Upper lobe of left lung (tissue), 4 donors: ENCODE measurements at regions not wholly inside any gene's neighbourhood (a gene's known extent, or its start where the extent isn't known, plus 50 kb on each side); places are given as distances from the start of the nearest gene placed in this dataset.

Source experiments
- EP300 ChIP-seq, 4 donors: sonication (generic); formaldehyde crosslinking; IDR thresholded peaks; one replicate each; pipeline ENCODE4 v1.5.1; 2017; ENCODE audit warnings: antibody characterized with exemption in 4 of 4, control low read depth in 2 of 4
- POLR2A ChIP-seq, 4 donors: fragments of 450-650 bp; IDR thresholded peaks; one replicate each; pipeline ENCODE4 v1.5.1; 2016 to 2017; ENCODE audit warnings: antibody characterized with exemption in 4 of 4, mild to moderate bottlenecking in 2 of 4
- POLR2AphosphoS5 ChIP-seq, 2 donors: sonication (generic); formaldehyde crosslinking; IDR thresholded peaks; one replicate each; pipeline ENCODE4 v1.5.1; 2017; ENCODE audit warnings: antibody characterized with exemption in 2 of 2
- TF ChIP-seq, protein P1 (sequence below), 6 experiments: fragments of 450-650 bp in 4 of 6; fragments of 200-600 bp in 2 of 6; sonication (generic) in 2 of 6; IDR thresholded peaks; one replicate each; pipeline ENCODE4 v1.5.1; 2016 to 2019; ENCODE audit warnings: antibody characterized with exemption in 6 of 6

DNA sequence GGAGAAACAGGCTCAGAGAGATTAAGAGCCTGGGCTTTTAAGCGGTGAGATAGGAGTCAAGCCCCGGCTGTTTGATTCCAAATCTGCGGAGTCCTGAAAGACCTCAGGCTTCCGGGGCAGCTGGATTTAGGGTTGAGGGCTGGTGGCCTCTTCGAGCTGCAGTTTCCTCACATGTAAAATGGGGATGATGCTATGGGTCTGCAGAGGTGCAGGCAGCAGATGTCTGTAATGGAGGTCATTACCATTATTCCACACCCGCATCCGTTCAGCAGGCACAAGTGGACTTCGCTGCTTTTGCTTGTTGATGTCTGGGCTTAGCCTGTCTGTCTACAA, 175.6 kb upstream of the HS6ST1 start:
- TF ChIP-seq POLR2AphosphoS5 (IDR thresholded peaks at IDR 0.05): no peak
- TF ChIP-seq, protein P1, sequence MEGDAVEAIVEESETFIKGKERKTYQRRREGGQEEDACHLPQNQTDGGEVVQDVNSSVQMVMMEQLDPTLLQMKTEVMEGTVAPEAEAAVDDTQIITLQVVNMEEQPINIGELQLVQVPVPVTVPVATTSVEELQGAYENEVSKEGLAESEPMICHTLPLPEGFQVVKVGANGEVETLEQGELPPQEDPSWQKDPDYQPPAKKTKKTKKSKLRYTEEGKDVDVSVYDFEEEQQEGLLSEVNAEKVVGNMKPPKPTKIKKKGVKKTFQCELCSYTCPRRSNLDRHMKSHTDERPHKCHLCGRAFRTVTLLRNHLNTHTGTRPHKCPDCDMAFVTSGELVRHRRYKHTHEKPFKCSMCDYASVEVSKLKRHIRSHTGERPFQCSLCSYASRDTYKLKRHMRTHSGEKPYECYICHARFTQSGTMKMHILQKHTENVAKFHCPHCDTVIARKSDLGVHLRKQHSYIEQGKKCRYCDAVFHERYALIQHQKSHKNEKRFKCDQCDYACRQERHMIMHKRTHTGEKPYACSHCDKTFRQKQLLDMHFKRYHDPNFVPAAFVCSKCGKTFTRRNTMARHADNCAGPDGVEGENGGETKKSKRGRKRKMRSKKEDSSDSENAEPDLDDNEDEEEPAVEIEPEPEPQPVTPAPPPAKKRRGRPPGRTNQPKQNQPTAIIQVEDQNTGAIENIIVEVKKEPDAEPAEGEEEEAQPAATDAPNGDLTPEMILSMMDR (IDR thresholded peaks at IDR 0.05): no peak
- no peak for TF ChIP-seq EP300 (IDR thresholded peaks at IDR 0.05)
- no peak for TF ChIP-seq POLR2A (IDR thresholded peaks at IDR 0.05)
